ENCODE measurements at regions not wholly inside any gene's neighbourhood (a gene's known extent, or its start where the extent isn't known, plus 50 kb on each side); places are given as distances from the start of the nearest gene placed in this dataset.

DNA sequence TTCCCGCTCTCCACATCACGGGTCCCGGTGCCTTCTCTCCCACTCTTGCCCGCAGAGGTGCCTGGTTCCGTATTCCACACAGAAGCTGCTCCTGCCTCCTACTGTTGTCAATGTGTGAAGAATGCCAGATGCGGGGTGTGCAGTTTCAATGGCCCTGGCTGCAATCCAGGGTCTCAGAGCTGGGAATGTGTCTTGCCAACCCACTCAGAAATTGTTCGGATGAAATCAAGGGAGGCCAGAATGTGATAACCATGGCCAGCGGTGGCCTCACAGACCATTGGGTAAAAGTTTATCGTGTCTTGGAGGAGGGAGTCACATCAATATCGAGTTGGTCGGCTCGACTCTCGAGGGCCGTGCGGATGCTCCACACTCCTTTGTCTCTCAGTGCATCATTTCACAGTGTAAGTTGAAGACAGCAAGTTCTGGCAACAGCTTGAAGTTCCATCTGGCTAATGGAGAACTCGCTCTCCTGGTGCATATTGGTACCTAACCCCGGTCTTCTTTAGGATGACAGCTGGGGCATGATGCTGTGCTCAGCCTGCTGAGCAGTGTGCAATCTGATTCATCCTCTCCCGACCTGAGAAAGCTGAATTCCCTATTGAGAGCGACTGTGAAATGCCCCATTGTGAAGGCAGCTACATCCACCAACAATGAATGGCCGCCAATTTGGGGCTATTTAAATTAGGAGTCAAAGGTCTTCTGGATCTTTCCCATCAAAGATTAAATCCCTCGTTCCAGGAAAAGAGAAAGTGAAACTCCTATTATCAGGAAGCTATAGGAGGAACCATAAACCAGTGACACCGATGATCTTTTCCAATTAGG, 389.0 kb downstream of the SOX11 start:
- DNase-seq (ENCODE audit: low spot score) = no peak
- in situ Hi-C loops (cut with MboI; ENCODE audit: low pct_unique_long_range_greater_than_20kb, low sequenced_read_pairs, unreplicated experiment) = no loop called here
- no peak for TF ChIP-seq CTCF (IDR thresholded peaks at IDR 0.05; ENCODE audit: extremely low read depth, insufficient read depth, missing control alignments)

DNA sequence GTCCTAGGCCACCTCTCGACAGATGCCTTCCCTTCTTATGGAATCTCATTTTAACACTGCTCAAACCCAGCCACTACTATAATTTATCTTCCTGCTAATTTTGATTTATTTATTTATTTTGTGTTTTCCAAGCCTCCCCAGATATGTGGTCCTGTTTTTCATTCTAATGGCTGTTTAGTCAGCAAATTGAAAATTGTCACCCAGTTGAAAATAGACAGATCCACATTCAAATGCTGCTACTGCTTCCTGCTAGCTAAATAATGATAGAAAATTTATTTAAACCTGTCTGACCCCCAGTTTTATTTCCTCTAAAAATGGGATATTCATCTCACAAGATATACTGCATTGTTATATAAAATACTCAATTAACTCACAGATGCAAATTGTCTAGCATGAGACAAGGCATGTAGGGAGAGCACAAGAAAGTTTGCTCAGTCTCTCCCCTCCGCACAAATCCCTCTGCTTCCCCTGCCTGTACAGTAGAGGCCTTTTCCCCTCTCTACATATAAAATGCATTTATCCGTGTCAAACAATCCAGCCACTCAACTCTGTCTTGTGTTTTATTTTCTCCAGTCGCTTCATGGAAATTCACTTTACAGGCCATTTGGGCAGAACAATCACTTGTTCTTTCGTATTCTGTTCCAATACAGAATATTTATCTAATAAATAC, 389.9 kb downstream of the SOX11 start:
- in situ Hi-C loops (cut with MboI; ENCODE audit: low pct_unique_long_range_greater_than_20kb, low sequenced_read_pairs, unreplicated experiment) = no loop called here
- DNase-seq (ENCODE audit: low spot score) = no peak
- no peak for TF ChIP-seq CTCF (IDR thresholded peaks at IDR 0.05; ENCODE audit: extremely low read depth, insufficient read depth, missing control alignments)

DNA sequence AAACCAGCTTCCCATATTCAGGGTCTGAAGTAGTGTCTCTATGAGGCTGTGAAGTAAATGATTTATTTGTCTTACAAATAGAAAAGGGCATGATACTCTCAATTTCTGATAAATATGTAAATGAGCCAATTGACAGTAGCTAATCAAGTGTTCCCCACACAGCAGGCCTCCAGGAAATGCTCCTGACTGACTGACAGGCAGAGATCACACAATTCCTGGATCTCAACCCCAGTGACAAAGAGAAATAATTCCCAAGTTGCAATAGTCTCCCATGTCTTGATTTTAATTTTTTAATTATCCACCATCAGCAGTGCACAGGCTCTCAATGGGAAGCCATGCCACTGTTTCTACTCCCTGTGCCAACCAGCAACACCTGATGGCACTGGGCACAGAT, 390.4 kb downstream of the SOX11 start:
- in situ Hi-C loops (cut with MboI; ENCODE audit: low pct_unique_long_range_greater_than_20kb, low sequenced_read_pairs, unreplicated experiment) = no loop called here
- DNase-seq (ENCODE audit: low spot score) = no peak
- TF ChIP-seq CTCF (IDR thresholded peaks at IDR 0.05; ENCODE audit: extremely low read depth, insufficient read depth, missing control alignments) = no peak

DNA sequence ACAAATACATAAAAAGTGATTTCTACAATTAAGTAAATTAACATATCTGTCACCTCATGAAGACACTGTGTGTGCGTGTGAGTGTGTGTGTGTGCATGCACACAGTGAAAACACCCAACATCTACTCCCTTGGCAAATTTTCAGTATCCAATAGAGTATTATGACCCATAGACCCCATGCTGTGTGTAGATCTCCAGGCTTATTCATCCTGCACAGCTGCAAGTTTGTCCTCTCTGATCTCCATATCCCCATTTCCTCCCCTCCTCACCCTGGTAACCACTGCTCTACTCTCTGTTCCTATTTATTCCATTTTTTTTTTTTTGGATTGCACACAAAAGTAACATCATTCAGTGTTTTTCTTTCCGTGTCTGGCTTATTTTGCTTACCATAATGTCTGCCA, 391.0 kb downstream of the SOX11 start:
- DNase-seq (ENCODE audit: low spot score) = no peak
- no peak for TF ChIP-seq CTCF (IDR thresholded peaks at IDR 0.05; ENCODE audit: extremely low read depth, insufficient read depth, missing control alignments)
- in situ Hi-C loops (cut with MboI; ENCODE audit: low pct_unique_long_range_greater_than_20kb, low sequenced_read_pairs, unreplicated experiment) = no loop called here

- in situ Hi-C loops (cut with MboI; ENCODE audit: low pct_unique_long_range_greater_than_20kb, low sequenced_read_pairs, unreplicated experiment) = no loop called here
- DNase-seq (ENCODE audit: low spot score) = no peak
- no peak for TF ChIP-seq CTCF (IDR thresholded peaks at IDR 0.05; ENCODE audit: extremely low read depth, insufficient read depth, missing control alignments)
Observed at GRCh38 chr2:6089474-6089873, 397.3 kb downstream of the SOX11 start.

- in situ Hi-C loops (cut with MboI; ENCODE audit: low pct_unique_long_range_greater_than_20kb, low sequenced_read_pairs, unreplicated experiment) = no loop called here
- no peak for DNase-seq (ENCODE audit: low spot score)
- TF ChIP-seq CTCF (IDR thresholded peaks at IDR 0.05; ENCODE audit: extremely low read depth, insufficient read depth, missing control alignments) = no peak
Observed at GRCh38 chr2:6103372-6103771, 411.2 kb downstream of the SOX11 start.

All from GM13977 (cell line).